SH-SY5Y (cell line): ENCODE measurements at regions not wholly inside any gene's neighbourhood (a gene's known extent, or its start where the extent isn't known, plus 50 kb on each side); places are given as distances from the start of the nearest gene placed in this dataset.

Experiments
- GATA2 ChIP-seq: IDR thresholded peaks from 2 replicates; pipeline ENCODE4 v1.6.1; 2011; ENCODE audit warnings: mild to moderate bottlenecking, low read depth, low read length
- GATA3 ChIP-seq: IDR thresholded peaks from 2 replicates; pipeline ENCODE4 v1.6.1; 2011; ENCODE audit warnings: low read depth, mild to moderate bottlenecking, low read length, moderate library complexity

DNA sequence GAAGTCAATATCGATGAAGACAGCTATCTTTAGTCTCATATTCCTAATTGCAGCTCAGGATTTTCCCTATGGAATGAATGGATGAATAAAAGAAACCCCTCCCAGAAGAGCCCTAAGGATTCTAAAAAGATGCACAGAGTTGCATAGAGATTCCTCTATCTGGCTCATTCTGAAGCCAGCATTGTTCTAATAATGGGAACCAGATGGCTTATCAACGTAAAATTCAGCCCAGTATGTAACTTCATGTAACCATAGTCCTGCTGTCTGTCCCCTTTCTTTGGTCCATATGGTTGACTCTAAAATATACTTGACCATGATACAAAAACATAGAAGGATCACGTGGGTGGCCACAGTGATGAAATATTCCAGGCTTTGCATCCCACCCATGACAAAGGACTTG, 508.6 kb downstream of the RASEF start:
- TF ChIP-seq GATA3, result no peak
- no peak for TF ChIP-seq GATA2
